Erythroblast (primary cell): ENCODE measurements at regions not wholly inside any gene's neighbourhood (a gene's known extent, or its start where the extent isn't known, plus 50 kb on each side); places are given as distances from the start of the nearest gene placed in this dataset.

Source experiments
- GATA1 ChIP-seq: IDR thresholded peaks from 2 replicates; pipeline ENCODE4 v1.6.1; 2011; ENCODE audit warnings: low read depth, mild to moderate bottlenecking, control low read depth, low read length, moderate library complexity
- POLR2A ChIP-seq: IDR thresholded peaks from 2 replicates; pipeline ENCODE4 v1.6.1; 2011; ENCODE audit warnings: mild to moderate bottlenecking, low read length

GRCh38 chr4:77437079-77437478 lies 168.5 kb upstream of the CXCL13 start:
- TF ChIP-seq POLR2A (no peak), GATA1 (no peak)
